MM.1S (cell line): ENCODE measurements at regions not wholly inside any gene's neighbourhood (a gene's known extent, or its start where the extent isn't known, plus 50 kb on each side); places are given as distances from the start of the nearest gene placed in this dataset.

Experiments used
- DNase-seq: peaks from one replicate; pipeline ENCODE4 v3.0.0-alpha.2; 2015
- H2AFZ ChIP-seq: fragments of 300-600 bp; sonication (generic); 2 replicates; pipeline ENCODE4 v1.6.0; 2016; ENCODE audit warnings: antibody characterized with exemption, low read length
- H3F3A ChIP-seq: fragments of 300-600 bp; sonication (generic); 2 replicates; pipeline ENCODE4 v1.6.1; 2016; ENCODE audit warnings: mild to moderate bottlenecking, antibody characterized with exemption, low read length, moderate library complexity, mixed read lengths; ENCODE audit not compliant: insufficient read depth
- H3K27ac ChIP-seq: fragments of 300-600 bp; sonication (generic); 2 replicates; pipeline ENCODE4 v1.5.1; 2016; ENCODE audit warnings: mild to moderate bottlenecking, low read length
- H3K27me3 ChIP-seq: fragments of 300-600 bp; sonication (generic); replicated peaks from 2 replicates; pipeline ENCODE4 v1.6.0; 2016; ENCODE audit warnings: low read length; ENCODE audit not compliant: insufficient read depth
- H3K36me3 ChIP-seq: fragments of 300-600 bp; sonication (generic); replicated peaks from 2 replicates; pipeline ENCODE4 v1.6.1; 2016; ENCODE audit warnings: mild to moderate bottlenecking, low read length, mixed read lengths; ENCODE audit not compliant: insufficient read depth
- H3K4me1 ChIP-seq: fragments of 300-600 bp; sonication (generic); 2 replicates; pipeline ENCODE4 v1.6.1; 2016; ENCODE audit warnings: low read length, mixed read lengths
- H3K4me2 ChIP-seq: fragments of 300-600 bp; sonication (generic); 2 replicates; pipeline ENCODE4 v1.6.0; 2016; ENCODE audit warnings: low read depth, low read length
- H3K4me3 ChIP-seq: fragments of 300-600 bp; sonication (generic); 2 replicates; pipeline ENCODE4 v1.5.1; 2016; ENCODE audit warnings: low read length, mixed read lengths
- H3K79me2 ChIP-seq: fragments of 300-600 bp; sonication (generic); 2 replicates; pipeline ENCODE4 v1.6.1; 2016; ENCODE audit warnings: mixed run types, low read length, mixed read lengths
- H3K9ac ChIP-seq: fragments of 300-600 bp; sonication (generic); 2 replicates; pipeline ENCODE4 v1.6.1; 2016; ENCODE audit warnings: low read length, mixed read lengths
- H3K9me2 ChIP-seq: fragments of 300-600 bp; sonication (generic); replicated peaks from 2 replicates; pipeline ENCODE4 v1.6.1; 2016; ENCODE audit warnings: mild to moderate bottlenecking, low read length, mixed read lengths; ENCODE audit not compliant: insufficient read depth
- H3K9me3 ChIP-seq: fragments of 300-600 bp; sonication (generic); replicated peaks from 2 replicates; pipeline ENCODE4 v1.6.1; 2016; ENCODE audit warnings: mild to moderate bottlenecking, low read length, mixed read lengths; ENCODE audit not compliant: insufficient read depth
- H4K20me1 ChIP-seq: fragments of 300-600 bp; sonication (generic); 2 replicates; pipeline ENCODE4 v1.6.1; 2016; ENCODE audit warnings: mild to moderate bottlenecking, low read length, moderate library complexity, mixed read lengths; ENCODE audit not compliant: insufficient read depth
- CTCF ChIP-seq: fragments of 300-600 bp; sonication (generic); IDR thresholded peaks from 2 replicates; pipeline ENCODE4 v1.5.1; 2016; ENCODE audit warnings: antibody characterized with exemption, low read length, mixed read lengths
- EZH2 ChIP-seq: fragments of 300-600 bp; sonication (generic); optimal IDR thresholded peaks from 2 replicates; pipeline ENCODE3; 2017; ENCODE audit warnings: low read depth, mild to moderate bottlenecking, antibody characterized with exemption, low read length, mixed read lengths
- EZH2phosphoT487 ChIP-seq: fragments of 300-600 bp; sonication (generic); IDR thresholded peaks from 2 replicates; pipeline ENCODE4 v1.6.1; 2018; ENCODE audit warnings: antibody characterized with exemption, low read length

- Histone ChIP-seq H3K9ac (no peak overlapping the region), H3K4me2 (no peak overlapping the region), H3K4me3 (no peak overlapping the region), H4K20me1 (no peaks in the 10 kb centered on the region), H2AFZ (no peak overlapping the region), H3K27ac (no peak overlapping the region), H3K4me1 (no peaks in the 10 kb centered on the region), H3K9me3 (no peaks in the 10 kb centered on the region), H3F3A (no peaks in the 10 kb centered on the region), H3K36me3 (no peaks in the 10 kb centered on the region), H3K79me2 (no peaks in the 10 kb centered on the region), H3K27me3 (no peaks in the 10 kb centered on the region), H3K9me2 (no peaks in the 10 kb centered on the region)
- TF ChIP-seq EZH2phosphoT487 (no peak), EZH2 (no peak), CTCF (no peak)
- no peak for DNase-seq
Measured at GRCh38 chr4:153061971-153062370, 125.8 kb downstream of the FHDC1 start.

- no peak overlapping the region for H2AFZ ChIP-seq
- no peak overlapping the region for H3K27ac ChIP-seq
- TF ChIP-seq EZH2 (no peak), CTCF (no peak), EZH2phosphoT487 (no peak)
- no peaks in the 10 kb centered on the region for H3K36me3 ChIP-seq
- no peaks in the 10 kb centered on the region for H3F3A ChIP-seq
- H3K4me2 ChIP-seq = no peak overlapping the region
- H3K4me1 ChIP-seq = no peaks in the 10 kb centered on the region
- no peaks in the 10 kb centered on the region for H4K20me1 ChIP-seq
- H3K79me2 ChIP-seq = no peaks in the 10 kb centered on the region
- no peaks in the 10 kb centered on the region for H3K9me2 ChIP-seq
- no peaks in the 10 kb centered on the region for H3K9me3 ChIP-seq
- no peak for DNase-seq
- no peak overlapping the region for H3K9ac ChIP-seq
- no peaks in the 10 kb centered on the region for H3K27me3 ChIP-seq
- no peak overlapping the region for H3K4me3 ChIP-seq
Measured at GRCh38 chr4:153062652-153063168, 126.6 kb downstream of the FHDC1 start.

GRCh38 chr4:153063490-153063889 lies 127.4 kb downstream of the FHDC1 start:
- no peaks in the 10 kb centered on the region for H3K9me3 ChIP-seq
- no peak for DNase-seq
- TF ChIP-seq EZH2phosphoT487 (no peak), CTCF (no peak), EZH2 (no peak)
- H3K9me2 ChIP-seq = no peaks in the 10 kb centered on the region
- H3K27ac ChIP-seq = no peak overlapping the region
- H3F3A ChIP-seq = no peaks in the 10 kb centered on the region
- H4K20me1 ChIP-seq = no peaks in the 10 kb centered on the region
- no peak overlapping the region for H3K9ac ChIP-seq
- no peak overlapping the region for H3K4me2 ChIP-seq
- no peaks in the 10 kb centered on the region for H3K27me3 ChIP-seq
- no peaks in the 10 kb centered on the region for H3K79me2 ChIP-seq
- H3K4me3 ChIP-seq = no peak overlapping the region
- no peak overlapping the region for H2AFZ ChIP-seq
- no peaks in the 10 kb centered on the region for H3K4me1 ChIP-seq
- H3K36me3 ChIP-seq = no peaks in the 10 kb centered on the region
